Stimulated activated CD4-positive, alpha-beta T cell treated with anti-CD3 and anti-CD28 coated beads, TNF-alpha, amount 100 ng/mL, for 48 hours (primary cell): ENCODE measurements at regions not wholly inside any gene's neighbourhood (a gene's known extent, or its start where the extent isn't known, plus 50 kb on each side); places are given as distances from the start of the nearest gene placed in this dataset.

Source experiments
- DNase-seq, 3 donors: peaks; one replicate each; pipeline ENCODE4 v3.0.0-alpha.2; 2020; ENCODE audit warnings: low read depth in 3 of 3

DNA sequence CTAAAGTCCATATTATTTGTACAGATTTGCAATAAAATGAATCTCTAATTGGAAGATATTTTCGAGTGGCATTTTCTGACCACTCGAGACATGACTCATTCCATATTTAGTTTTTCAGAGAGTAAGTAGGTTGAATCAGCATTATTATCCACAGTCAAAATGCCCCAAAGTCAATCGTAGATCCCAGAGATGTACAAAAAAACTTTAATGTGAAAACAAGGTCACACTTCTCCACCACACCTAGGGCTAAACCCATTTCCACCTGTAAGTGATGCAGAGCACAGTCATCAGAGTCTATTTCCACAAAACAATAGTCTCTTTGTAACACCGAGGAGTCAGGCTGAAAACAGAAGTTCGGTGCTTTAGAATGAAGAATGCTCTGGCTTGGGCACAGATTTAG, 117.1 kb upstream of the TENM3 start:
- no peak for DNase-seq

- DNase-seq = no peak
These were observed 116.6 kb upstream of the TENM3 start for GRCh38 chr4:182126603-182127002.

DNA sequence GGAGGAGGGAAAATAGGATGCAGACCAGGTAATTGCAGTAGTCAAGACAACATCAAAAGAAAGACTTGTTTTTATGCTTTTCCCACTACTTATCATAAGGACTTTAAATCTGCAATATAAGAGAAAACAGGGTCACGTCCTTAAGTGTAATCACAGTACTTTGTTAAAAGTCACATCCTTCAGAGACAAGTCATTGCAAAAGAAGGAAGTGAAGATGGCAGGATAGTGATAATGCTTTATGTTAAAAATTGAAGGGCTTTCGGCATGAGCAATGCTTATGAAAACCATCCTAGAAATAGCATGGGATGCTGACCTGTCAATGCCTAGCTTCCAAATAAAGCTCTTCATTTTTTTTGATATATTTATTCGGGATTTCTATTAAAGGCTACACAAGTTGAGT, 110.2 kb upstream of the TENM3 start:
- DNase-seq = no peak

DNA sequence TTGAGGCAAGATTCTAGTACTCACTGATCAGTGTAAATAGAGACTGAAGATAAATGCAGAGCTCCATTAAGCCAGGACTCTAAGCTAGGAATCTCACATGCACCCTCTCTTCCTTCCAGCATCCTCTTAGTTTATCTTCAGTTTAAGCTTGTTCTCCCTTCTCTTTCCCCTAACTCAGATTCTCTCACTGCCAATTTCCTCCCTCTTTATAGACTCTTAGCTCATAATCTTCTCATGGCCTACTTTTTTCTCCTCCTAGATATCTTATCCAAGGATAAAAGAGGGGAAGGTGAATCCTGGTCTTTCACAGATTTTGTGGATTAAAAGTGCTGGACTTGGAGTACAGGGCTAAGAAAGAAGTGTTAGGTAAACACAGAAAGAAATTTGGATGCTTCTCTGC, 108.9 kb upstream of the TENM3 start:
- no peak for DNase-seq

DNA sequence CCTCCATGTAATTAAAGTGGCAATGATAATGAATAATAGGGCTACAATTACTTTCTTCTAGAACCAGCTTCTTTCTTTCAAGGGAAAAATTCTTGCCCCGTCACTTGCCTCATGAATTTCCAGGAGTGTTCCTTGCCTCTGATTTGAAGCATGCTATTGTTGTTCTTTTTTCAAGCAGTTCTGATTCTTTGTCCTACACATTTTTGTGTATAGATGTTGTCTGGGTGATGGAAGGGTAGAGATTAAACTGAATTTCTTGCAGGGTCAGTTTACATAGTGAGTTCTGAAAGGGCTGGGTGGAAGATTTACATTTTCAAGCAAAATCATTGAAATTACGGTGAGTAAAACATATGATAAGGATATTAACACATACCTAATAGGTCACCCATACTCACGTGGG, 107.0 kb upstream of the TENM3 start:
- no peak for DNase-seq

DNA sequence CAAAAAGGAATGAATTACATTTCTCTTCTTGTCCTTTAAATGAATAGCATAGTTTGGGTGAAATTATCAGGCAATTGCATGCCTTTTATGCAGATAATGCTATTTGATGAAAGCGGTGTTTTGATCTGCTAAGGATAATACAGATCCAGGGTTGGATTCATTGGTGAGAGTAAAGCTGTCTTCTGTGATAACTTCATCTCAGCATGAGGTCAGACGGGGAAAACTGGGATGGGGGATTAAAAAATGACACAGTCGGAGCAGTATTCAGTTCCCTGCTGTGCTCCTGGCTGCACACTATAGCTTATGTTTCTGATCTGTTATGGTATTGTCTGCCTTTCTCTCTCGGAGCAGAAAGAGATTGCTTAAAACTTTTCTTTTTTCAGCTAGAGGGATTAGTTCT, 105.9 kb upstream of the TENM3 start:
- DNase-seq = no peak

DNA sequence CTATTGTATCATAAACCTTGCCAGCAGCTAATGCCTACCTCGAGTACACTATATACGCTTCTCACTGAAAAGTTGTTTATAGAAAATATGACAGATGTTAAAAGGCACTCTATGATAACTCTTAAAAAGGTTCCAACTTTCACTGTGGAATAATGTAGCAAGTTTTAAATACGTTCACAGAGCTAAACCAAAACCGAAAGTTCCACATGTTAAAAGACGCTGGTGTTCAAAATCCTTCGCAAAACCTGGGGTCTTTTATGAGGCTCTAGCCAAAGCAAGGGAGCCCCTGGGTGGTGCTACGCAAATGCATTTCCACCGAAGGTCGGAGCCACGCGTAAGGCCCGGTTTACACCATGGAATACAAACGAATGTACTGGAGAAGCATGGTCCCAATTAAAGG, 103.7 kb upstream of the TENM3 start:
- no peak for DNase-seq

DNA sequence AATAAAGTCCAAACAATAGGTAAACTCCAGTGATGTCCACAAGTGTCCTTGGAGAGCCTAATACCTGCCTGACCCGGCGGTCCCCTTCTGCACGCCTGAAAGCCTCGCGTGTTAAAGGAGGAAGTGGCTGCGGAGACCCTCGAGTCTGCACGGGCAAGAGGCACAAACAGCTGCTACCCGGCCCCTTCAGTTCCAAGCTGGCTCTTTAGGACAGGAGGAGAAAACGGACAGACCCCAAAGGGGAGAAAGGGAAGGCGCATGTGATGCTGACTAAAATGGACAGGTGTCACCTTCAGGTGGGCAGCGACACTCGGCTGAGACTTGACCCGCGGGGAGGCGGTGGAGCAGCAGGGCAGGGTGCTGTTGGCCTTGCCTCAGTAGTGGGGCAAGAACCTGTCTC, 102.7 kb upstream of the TENM3 start:
- DNase-seq = no peak

- DNase-seq = no peak
These were observed 102.1 kb upstream of the TENM3 start for GRCh38 chr4:182141061-182141460.

DNA sequence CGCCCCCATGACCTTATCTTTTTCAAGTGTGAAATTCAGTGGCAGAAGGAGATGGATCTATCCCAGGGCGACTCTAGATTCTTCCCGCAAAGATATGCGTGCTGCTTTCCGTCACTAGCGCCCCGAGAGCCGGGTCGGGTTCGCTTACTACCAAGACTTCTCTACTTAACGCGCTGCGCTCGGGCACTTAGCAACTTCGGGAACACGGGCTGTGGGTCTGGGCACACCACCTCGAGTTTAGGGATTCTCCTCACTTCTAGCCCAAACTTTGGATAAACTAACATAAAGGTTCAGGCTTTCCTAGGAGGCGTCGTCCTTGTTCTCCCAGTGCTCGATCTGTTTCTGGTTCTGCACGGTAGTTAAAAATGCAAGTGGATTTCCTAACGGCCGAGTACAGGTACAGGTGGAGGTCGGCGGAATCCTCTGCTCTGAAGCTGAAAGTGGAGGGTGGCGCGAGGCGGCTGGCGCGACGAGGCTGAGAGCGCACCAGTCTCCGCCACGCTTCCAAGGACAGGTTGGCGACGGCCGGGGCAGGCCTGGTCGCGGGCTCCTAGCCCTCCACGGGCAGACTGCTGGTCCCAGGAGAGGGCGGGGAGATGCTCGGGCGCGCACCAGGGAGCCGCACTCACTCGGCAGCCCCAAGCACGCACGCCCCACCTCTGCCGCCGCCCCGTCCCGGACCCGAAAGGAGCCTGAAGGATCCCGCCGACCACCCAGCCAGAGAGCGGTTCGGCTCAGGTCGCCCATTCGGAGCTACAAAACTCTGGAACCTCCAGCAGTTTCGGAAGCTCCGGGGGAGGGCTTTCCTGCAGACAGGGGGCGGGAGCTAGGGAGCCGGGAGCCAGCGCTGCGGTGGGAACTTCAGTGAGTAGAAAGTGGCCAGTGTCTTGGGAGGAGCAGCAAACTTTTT, 100.8 kb upstream of the TENM3 start:
- DNase-seq = no peak

- DNase-seq = no peak
These were observed 99.9 kb upstream of the TENM3 start for GRCh38 chr4:182143086-182143821.

GRCh38 chr4:182143822-182144625, 99.2 kb upstream of the TENM3 start:
- no peak for DNase-seq

DNA sequence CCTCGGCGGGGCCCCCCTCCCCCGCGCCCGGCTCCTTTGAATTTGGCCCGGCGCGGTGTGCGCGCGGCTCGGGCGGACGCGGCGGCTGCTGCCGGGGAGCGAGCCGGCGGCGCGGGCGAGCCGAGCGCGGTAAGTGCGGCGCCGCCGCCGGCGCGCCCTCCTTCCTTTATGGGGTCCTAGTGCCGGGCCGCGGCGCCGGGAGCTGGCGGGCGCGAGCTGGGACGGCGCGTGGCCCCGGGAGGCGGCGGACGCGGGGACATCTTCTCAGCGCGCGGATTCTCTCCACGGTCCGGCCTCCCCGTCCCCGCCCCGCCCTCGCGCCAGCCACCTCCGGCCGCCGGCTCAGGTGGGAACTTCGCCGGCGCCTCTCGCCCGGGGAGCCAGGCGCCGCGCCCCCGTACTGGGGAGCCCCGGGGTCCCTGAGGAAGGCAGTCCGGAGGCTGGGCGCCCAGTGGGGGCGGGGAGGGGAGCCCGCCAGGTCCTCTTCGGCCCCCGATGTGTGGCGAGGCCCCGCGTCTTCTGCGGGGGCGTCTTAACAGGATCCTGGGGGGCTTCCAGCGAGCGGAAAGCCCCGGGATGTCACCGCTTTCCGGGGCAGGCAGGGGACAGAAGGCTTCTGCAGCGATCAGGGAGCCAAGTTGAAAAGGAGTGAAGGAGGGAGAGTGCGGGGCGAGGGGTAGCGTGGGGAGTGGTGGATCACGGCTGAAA, 98.4 kb upstream of the TENM3 start:
- no peak for DNase-seq

DNA sequence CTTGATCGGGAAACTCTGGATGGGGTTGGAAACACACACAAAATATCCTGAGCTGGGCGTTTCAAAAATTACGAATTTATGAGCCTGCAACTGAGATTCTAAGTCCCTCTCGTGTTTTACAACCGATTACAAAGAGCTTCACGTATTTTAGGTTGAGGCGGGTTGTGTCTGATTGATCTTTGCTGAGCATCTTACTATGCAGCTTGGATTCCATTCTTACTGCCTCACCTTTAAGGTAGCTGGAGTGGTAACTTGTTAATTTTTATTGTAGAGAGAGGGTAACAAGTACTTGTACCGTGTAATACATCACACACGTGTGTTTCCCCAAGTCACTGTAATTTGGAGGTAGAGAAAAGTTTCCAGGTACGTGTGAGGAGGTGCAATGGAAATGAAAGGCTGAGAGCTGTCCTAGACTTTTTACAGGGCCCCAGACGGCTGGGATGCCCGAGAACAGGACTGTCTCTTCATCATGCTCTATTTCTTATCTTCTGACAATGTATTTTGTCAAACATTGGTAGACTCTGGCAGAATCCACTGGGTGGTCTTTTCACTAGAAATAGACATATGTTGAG, 97.8 kb upstream of the TENM3 start:
- no peak for DNase-seq

GRCh38 chr4:182147391-182147790, 95.8 kb upstream of the TENM3 start:
- DNase-seq = no peak

- DNase-seq = no peak
These were observed 92.6 kb upstream of the TENM3 start for GRCh38 chr4:182150645-182151044.

GRCh38 chr4:182155806-182156205, 87.4 kb upstream of the TENM3 start:
- DNase-seq = no peak

DNA sequence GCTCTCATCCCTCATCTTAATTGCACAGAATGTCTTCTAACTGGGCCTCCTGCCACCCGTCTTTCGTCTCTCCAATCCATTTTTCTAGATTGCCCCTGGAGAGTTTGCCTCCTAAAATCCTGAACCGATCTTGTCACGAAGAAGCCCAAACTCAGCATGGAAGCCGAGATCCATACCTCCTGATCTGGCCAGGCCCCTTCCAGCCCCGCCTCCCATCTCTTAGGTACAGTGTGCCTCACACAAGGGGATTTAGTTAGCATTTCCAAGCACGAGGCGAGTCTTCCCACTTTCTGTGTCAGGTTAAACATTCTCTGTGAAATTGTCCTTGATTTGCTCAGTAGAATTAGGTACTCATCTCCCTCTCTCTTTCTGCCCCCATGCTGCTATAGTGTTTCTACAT, 80.0 kb upstream of the TENM3 start:
- no peak for DNase-seq

DNA sequence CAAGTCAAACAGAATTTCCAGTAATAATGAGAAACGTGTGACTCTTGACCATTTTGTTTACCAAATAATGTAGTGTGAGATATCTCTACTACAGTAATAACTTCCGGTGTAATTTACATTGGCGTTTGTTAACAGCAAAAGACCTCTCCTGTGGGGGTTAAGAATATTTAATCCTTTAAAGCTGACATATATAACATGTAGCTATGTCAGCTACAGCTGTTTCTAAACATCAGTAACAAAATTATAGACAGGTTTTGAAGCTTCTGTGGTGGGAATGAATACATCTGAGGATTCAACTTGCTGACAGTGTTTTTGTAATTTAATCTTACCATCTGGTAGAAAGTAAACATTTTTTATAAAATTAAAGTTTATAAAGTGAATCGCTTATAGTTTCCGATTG, 73.6 kb upstream of the TENM3 start:
- DNase-seq = no peak

DNA sequence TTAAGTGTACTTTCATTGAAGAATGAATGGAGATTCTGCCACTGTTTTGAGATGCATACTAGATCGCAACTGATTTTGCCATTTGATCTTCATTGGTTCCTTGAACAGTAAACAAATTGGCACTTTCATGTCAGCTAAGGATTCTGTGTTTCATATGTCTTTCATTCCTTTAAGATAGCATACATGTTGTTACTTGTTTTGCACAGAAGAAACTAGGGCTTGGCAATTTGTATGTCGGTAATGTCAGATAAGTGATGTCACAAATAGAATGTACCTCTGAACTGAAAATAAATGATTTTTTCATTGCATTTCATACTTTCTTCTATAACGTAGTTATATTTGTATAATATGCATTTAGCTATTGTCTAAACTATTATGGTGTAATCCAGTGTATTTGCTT, 73.2 kb upstream of the TENM3 start:
- no peak for DNase-seq

GRCh38 chr4:182170417-182170935, 72.7 kb upstream of the TENM3 start:
- no peak for DNase-seq
